ENCODE measurements at regions not wholly inside any gene's neighbourhood (a gene's known extent, or its start where the extent isn't known, plus 50 kb on each side); places are given as distances from the start of the nearest gene placed in this dataset.

GRCh38 chr5:64110222-64110621, 55.4 kb upstream of the RNF180 start:
- no peaks in the 10 kb centered on the region for H3K27me3 ChIP-seq
- FAIRE-seq (no peak), DNase-seq (no peak), ATAC-seq (no peak)
- H3K36me3 ChIP-seq = no peaks in the 10 kb centered on the region
- no peak overlapping the region for H3K4me3 ChIP-seq
- no peaks in the 10 kb centered on the region for H3K9me3 ChIP-seq
- intact Hi-C loops (cut with DNase I) = no loop called here
- WGBS, 2 donors = 51 to 59% methylated on average over 2 of the region's 2 CpGs
- TF ChIP-seq, protein P1, sequence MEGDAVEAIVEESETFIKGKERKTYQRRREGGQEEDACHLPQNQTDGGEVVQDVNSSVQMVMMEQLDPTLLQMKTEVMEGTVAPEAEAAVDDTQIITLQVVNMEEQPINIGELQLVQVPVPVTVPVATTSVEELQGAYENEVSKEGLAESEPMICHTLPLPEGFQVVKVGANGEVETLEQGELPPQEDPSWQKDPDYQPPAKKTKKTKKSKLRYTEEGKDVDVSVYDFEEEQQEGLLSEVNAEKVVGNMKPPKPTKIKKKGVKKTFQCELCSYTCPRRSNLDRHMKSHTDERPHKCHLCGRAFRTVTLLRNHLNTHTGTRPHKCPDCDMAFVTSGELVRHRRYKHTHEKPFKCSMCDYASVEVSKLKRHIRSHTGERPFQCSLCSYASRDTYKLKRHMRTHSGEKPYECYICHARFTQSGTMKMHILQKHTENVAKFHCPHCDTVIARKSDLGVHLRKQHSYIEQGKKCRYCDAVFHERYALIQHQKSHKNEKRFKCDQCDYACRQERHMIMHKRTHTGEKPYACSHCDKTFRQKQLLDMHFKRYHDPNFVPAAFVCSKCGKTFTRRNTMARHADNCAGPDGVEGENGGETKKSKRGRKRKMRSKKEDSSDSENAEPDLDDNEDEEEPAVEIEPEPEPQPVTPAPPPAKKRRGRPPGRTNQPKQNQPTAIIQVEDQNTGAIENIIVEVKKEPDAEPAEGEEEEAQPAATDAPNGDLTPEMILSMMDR (IDR thresholded peaks at IDR 0.05) = no peak
- H3K27ac ChIP-seq = no peak overlapping the region
- H3K4me1 ChIP-seq = no peaks in the 10 kb centered on the region

- no peaks in the 10 kb centered on the region for H3K4me1 ChIP-seq
- H3K36me3 ChIP-seq = no peaks in the 10 kb centered on the region
- ATAC-seq = no peak
- TF ChIP-seq, protein P1 (IDR thresholded peaks at IDR 0.05) = no peak
- intact Hi-C loops (cut with DNase I) = no loop called here
- H3K27me3 ChIP-seq = no peaks in the 10 kb centered on the region
- no peak for FAIRE-seq
- WGBS, 2 donors = 61 to 65% methylated on average over 4 of the region's 4 CpGs
- H3K9me3 ChIP-seq = no peaks in the 10 kb centered on the region
- H3K4me3 ChIP-seq = no peak overlapping the region
- no peak for DNase-seq
- no peak overlapping the region for H3K27ac ChIP-seq
Observed at GRCh38 chr5:64108674-64109073, 57.0 kb upstream of the RNF180 start.

DNA sequence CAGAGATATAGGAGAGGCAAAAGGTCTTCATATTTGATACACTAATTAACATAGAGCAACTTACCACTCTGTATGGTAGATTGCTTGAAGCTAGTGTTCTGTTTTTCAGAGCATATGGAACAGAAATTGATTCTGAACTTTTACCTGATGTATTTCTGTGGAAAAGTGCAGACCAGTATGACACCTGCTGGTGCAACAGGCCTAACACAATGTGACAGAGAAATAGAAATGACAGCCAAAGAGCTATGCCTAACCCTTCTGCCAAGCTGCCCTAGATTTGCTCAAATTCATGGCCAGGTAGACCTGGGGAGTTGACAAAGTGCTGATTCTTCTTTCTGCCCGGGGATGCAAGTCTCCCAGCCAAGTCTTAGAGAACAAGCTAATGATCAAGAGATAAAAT, 65.4 kb upstream of the RNF180 start:
- H3K36me3 ChIP-seq = no peaks in the 10 kb centered on the region
- DNase-seq = no peak
- WGBS, 2 donors = 37 to 47% methylated on average over 1 of the region's 1 CpG
- no peaks in the 10 kb centered on the region for H3K4me1 ChIP-seq
- intact Hi-C loops (cut with DNase I) = no loop called here
- no peaks in the 10 kb centered on the region for H3K9me3 ChIP-seq
- no peak overlapping the region for H3K27ac ChIP-seq
- TF ChIP-seq, protein P1 (IDR thresholded peaks at IDR 0.05) = no peak
- FAIRE-seq = no peak
- no peak overlapping the region for H3K4me3 ChIP-seq
- H3K27me3 ChIP-seq = no peaks in the 10 kb centered on the region
- ATAC-seq = no peak

DNA sequence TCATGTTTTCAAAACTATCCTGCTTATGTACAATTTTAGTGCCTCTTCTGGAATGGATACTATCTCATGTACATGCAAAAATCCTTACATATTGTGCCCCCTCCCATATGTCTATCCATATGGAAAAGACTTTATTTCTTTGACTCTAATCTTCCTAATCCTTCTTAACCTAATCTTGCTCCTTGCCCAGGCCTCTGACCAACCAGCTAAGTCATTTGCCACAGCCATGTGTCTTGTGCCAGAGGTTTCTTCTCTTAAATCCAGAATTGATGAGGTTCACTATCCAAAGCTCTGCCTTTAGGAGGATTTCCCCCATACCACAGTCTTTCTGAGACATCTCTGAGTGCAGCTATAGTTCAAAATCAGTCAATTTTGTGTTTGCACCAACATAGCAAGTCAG, 68.9 kb upstream of the RNF180 start:
- DNase-seq = no peak
- Histone ChIP-seq H3K4me3 (no peak overlapping the region), H3K9me3 (no peaks in the 10 kb centered on the region), H3K27me3 (no peaks in the 10 kb centered on the region), H3K27ac (no peak overlapping the region), H3K4me1 (no peaks in the 10 kb centered on the region), H3K36me3 (no peaks in the 10 kb centered on the region)
- ATAC-seq = no peak
- intact Hi-C loops (cut with DNase I) = no loop called here
- TF ChIP-seq, protein P1 (IDR thresholded peaks at IDR 0.05) = no peak
- no peak for FAIRE-seq

DNA sequence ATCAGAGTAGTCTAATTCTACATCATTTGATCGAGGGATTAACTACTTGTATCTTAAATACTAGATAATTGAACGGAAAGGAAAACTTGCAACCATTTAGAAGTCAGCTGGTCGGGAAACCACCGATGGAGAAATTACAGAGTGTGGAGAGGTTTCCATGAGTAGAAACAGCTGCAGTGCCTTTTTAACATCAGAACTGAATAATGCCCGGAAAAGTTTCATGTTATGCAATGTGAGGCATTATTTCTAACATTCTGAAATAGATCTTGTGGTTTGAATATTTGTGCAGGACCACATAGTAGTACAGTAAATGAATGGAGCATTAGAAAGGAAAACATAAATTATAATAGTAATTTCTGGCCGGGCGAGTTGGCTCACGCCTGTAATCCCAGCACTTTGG, 88.1 kb upstream of the RNF180 start:
- FAIRE-seq (no peak), DNase-seq (no peak), ATAC-seq (no peak)
- TF ChIP-seq, protein P1 (IDR thresholded peaks at IDR 0.05) = no peak
- Histone ChIP-seq H3K4me3 (no peak overlapping the region), H3K27me3 (no peaks in the 10 kb centered on the region), H3K4me1 (no peaks in the 10 kb centered on the region), H3K36me3 (no peaks in the 10 kb centered on the region), H3K27ac (no peak overlapping the region), H3K9me3 (no peaks in the 10 kb centered on the region)
- 71 to 81% methylated on average over 8 of the region's 8 CpGs for whole genome bisulfite sequencing, 2 donors
- intact Hi-C loops (cut with DNase I) = no loop called here

Measured in pancreas (tissue), 10 donors.